ENCODE measurements at regions not wholly inside any gene's neighbourhood (a gene's known extent, or its start where the extent isn't known, plus 50 kb on each side); places are given as distances from the start of the nearest gene placed in this dataset.

DNA sequence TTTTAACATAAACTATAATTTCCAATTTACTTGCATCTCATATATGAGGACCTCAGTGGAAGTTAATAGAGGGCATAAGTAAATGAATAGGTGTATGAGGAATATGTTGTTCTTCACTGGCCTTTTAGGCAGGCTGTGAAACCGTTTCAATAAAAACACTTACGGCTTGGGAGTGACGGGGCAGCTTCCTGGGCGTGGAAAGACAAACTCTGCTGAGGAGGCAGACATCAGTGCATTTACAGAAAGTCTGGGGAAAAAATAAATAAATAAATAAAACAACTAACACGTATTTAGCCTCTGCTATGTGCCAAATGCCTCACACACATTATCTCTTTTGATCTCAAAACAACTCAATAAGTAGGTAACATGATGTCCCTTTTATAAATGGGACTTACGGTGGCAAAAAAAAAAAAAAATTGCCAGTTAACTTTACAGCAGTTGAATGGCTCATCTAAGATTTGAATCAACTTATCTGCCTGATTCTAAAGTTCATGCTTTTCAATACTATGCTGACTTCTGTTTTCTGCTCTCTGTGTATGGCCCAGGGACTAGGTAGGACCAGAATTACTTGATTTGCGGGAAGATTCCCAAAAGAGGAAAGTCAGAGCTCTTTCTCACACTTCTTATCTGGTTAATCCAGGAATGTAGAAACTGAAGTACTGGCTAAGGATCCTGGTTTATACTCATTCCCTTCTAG, 77.5 kb upstream of the LRATD1 start:
- Histone ChIP-seq H3K4me3 (ENCODE audit: low read depth in 2 of 2, low read length in 2 of 2) (no peak overlapping the region), H3K4me1 (ENCODE audit: control insufficient read depth, insufficient read depth, low read length) (no peaks in the 10 kb centered on the region), H3K9me3 (ENCODE audit: control insufficient read depth, insufficient read depth, low read depth, low read length) (no peaks in the 10 kb centered on the region), H3K36me3 (ENCODE audit: control insufficient read depth, insufficient read depth, low read length) (no peaks in the 10 kb centered on the region), H3K27ac (ENCODE audit: low read length) (no peak overlapping the region), H3K27me3 (ENCODE audit: control insufficient read depth, insufficient read depth, low read length) (no peaks in the 10 kb centered on the region)
- intact Hi-C loops (cut with micrococcal nuclease; ENCODE audit: unreplicated experiment) (no loop called here), in situ Hi-C loops (cut with HindIII; ENCODE audit: low pct_unique_long_range_greater_than_20kb, low sequenced_read_pairs) (no loop called here)
- no TSS peak for BruUV-seq (replicated peaks)
- no peak for TF ChIP-seq POLR2AphosphoS5 (IDR thresholded peaks at IDR 0.05; ENCODE audit: low read depth, low read length)
- CTCF ChIA-PET, result no interaction called here
- ATAC-seq, result no peak
- POLR2A ChIA-PET, result no interaction called here
- DNase-seq (ENCODE audit: low read depth, low spot score), result no peak

DNA sequence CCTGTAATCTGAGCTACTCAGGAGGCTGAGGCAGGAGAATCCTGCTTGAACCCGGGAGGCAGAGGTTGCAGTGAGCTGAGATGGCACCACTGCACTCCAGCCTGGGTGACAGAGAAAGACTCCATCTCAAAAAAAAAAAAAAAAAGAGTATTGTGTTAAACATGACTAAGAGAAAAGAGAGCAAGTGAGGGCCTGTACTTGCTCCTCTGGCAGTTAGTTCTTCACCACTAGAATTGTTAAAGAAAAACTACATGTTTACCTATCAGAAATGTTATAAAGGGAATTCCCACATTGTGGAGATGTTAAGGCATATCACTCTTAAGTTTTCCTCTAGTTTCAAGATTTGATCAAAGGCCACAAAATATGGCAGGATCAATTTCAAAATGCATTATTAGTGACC, 75.4 kb upstream of the LRATD1 start:
- intact Hi-C loops (cut with micrococcal nuclease; ENCODE audit: unreplicated experiment) (no loop called here), in situ Hi-C loops (cut with HindIII; ENCODE audit: low pct_unique_long_range_greater_than_20kb, low sequenced_read_pairs) (no loop called here)
- Histone ChIP-seq H3K9me3 (ENCODE audit: control insufficient read depth, insufficient read depth, low read depth, low read length) (no peaks in the 10 kb centered on the region), H3K36me3 (ENCODE audit: control insufficient read depth, insufficient read depth, low read length) (no peaks in the 10 kb centered on the region), H3K4me1 (ENCODE audit: control insufficient read depth, insufficient read depth, low read length) (no peaks in the 10 kb centered on the region), H3K4me3 (ENCODE audit: low read depth in 2 of 2, low read length in 2 of 2) (no peak overlapping the region), H3K27ac (ENCODE audit: low read length) (no peak overlapping the region), H3K27me3 (ENCODE audit: control insufficient read depth, insufficient read depth, low read length) (no peaks in the 10 kb centered on the region)
- TF ChIP-seq, protein P1, sequence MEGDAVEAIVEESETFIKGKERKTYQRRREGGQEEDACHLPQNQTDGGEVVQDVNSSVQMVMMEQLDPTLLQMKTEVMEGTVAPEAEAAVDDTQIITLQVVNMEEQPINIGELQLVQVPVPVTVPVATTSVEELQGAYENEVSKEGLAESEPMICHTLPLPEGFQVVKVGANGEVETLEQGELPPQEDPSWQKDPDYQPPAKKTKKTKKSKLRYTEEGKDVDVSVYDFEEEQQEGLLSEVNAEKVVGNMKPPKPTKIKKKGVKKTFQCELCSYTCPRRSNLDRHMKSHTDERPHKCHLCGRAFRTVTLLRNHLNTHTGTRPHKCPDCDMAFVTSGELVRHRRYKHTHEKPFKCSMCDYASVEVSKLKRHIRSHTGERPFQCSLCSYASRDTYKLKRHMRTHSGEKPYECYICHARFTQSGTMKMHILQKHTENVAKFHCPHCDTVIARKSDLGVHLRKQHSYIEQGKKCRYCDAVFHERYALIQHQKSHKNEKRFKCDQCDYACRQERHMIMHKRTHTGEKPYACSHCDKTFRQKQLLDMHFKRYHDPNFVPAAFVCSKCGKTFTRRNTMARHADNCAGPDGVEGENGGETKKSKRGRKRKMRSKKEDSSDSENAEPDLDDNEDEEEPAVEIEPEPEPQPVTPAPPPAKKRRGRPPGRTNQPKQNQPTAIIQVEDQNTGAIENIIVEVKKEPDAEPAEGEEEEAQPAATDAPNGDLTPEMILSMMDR (IDR thresholded peaks at IDR 0.05), result no peak
- TF ChIP-seq TCF7L2 (IDR thresholded peaks at IDR 0.05; ENCODE audit: low read depth, low read length) (no peak), POLR2AphosphoS5 (IDR thresholded peaks at IDR 0.05; ENCODE audit: low read depth, low read length) (no peak), SIN3A (IDR thresholded peaks at IDR 0.05; ENCODE audit: borderline replicate concordance, insufficient read depth, low read depth, low read length) (no peak)
- TF ChIP-seq, protein P2, sequence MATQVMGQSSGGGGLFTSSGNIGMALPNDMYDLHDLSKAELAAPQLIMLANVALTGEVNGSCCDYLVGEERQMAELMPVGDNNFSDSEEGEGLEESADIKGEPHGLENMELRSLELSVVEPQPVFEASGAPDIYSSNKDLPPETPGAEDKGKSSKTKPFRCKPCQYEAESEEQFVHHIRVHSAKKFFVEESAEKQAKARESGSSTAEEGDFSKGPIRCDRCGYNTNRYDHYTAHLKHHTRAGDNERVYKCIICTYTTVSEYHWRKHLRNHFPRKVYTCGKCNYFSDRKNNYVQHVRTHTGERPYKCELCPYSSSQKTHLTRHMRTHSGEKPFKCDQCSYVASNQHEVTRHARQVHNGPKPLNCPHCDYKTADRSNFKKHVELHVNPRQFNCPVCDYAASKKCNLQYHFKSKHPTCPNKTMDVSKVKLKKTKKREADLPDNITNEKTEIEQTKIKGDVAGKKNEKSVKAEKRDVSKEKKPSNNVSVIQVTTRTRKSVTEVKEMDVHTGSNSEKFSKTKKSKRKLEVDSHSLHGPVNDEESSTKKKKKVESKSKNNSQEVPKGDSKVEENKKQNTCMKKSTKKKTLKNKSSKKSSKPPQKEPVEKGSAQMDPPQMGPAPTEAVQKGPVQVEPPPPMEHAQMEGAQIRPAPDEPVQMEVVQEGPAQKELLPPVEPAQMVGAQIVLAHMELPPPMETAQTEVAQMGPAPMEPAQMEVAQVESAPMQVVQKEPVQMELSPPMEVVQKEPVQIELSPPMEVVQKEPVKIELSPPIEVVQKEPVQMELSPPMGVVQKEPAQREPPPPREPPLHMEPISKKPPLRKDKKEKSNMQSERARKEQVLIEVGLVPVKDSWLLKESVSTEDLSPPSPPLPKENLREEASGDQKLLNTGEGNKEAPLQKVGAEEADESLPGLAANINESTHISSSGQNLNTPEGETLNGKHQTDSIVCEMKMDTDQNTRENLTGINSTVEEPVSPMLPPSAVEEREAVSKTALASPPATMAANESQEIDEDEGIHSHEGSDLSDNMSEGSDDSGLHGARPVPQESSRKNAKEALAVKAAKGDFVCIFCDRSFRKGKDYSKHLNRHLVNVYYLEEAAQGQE (IDR thresholded peaks at IDR 0.05; ENCODE audit: insufficient read depth in 1 of 2, low read depth in 2 of 2, low read length in 1 of 2), result no peak
- CTCF ChIA-PET, result interaction anchor here (0.6 kb wide), 1 partner anchor 198 kb away, joined by 3 read pairs; no protein-coding TSS in a partner anchor
- DNase-seq (ENCODE audit: low read depth, low spot score), result no peak
- no peak for ATAC-seq
- no TSS peak for BruUV-seq (replicated peaks)
- POLR2A ChIA-PET, result no interaction called here

- H3K27me3 ChIP-seq (ENCODE audit: control insufficient read depth, insufficient read depth, low read length), result no peaks in the 10 kb centered on the region
- no peaks in the 10 kb centered on the region for H3K9me3 ChIP-seq (ENCODE audit: control insufficient read depth, insufficient read depth, low read depth, low read length)
- no peak overlapping the region for H3K4me3 ChIP-seq (ENCODE audit: low read depth in 2 of 2, low read length in 2 of 2)
- CTCF ChIA-PET, result interaction anchor here (0.6 kb wide), 1 partner anchor 199 kb away, joined by 3 read pairs; no protein-coding TSS in a partner anchor
- BruUV-seq (replicated peaks), result no TSS peak
- no peaks in the 10 kb centered on the region for H3K36me3 ChIP-seq (ENCODE audit: control insufficient read depth, insufficient read depth, low read length)
- intact Hi-C loops (cut with micrococcal nuclease; ENCODE audit: unreplicated experiment) (no loop called here), in situ Hi-C loops (cut with HindIII; ENCODE audit: low pct_unique_long_range_greater_than_20kb, low sequenced_read_pairs) (no loop called here)
- DNase-seq (ENCODE audit: low read depth, low spot score), result no peak
- POLR2A ChIA-PET, result no interaction called here
- ATAC-seq, result no peak
- H3K27ac ChIP-seq (ENCODE audit: low read length), result no peak overlapping the region
- TF ChIP-seq POLR2AphosphoS5 (IDR thresholded peaks at IDR 0.05; ENCODE audit: low read depth, low read length), result no peak
- TF ChIP-seq TCF7L2 (IDR thresholded peaks at IDR 0.05; ENCODE audit: low read depth, low read length), result no peak
- TF ChIP-seq, protein P1 (IDR thresholded peaks at IDR 0.05), result no peak
- H3K4me1 ChIP-seq (ENCODE audit: control insufficient read depth, insufficient read depth, low read length), result no peaks in the 10 kb centered on the region
Observed at GRCh38 chr2:14557916-14558315, 74.6 kb upstream of the LRATD1 start.

Measured in Panc1 (cell line).